ENCODE measurements at regions not wholly inside any gene's neighbourhood (a gene's known extent, or its start where the extent isn't known, plus 50 kb on each side); places are given as distances from the start of the nearest gene placed in this dataset.

GRCh38 chr5:98614341-98614740 lies 159.1 kb upstream of the RGMB start:
- Histone ChIP-seq H3K23ac (ENCODE audit: insufficient read length) (no peak overlapping the region), H3K36me3 (ENCODE audit: control insufficient read depth in 2 of 4, insufficient read depth in 4 of 4, low read length in 3 of 4) (no peaks in the 10 kb centered on the region), H3K18ac (ENCODE audit: extremely low read depth, low read length) (0 out of 2 replicates have a peak overlapping the region, but pooled peaks have one; percentile 34), H2AK5ac (ENCODE audit: low read depth, low read length) (no peak overlapping the region), H3K4me2 (ENCODE audit: insufficient read depth in 1 of 2, low read depth in 2 of 2, low read length in 2 of 2) (no peak overlapping the region), H3K79me2 (ENCODE audit: control insufficient read depth in 1 of 2, insufficient read depth in 2 of 2, low read length in 2 of 2) (no peaks in the 10 kb centered on the region), H2AFZ (ENCODE audit: low read length) (no peak overlapping the region), H3K9me3 (ENCODE audit: insufficient read depth in 2 of 2, low read depth in 1 of 2, low read length in 1 of 2) (no peaks in the 10 kb centered on the region), H3K14ac (ENCODE audit: insufficient read length) (no peak overlapping the region), H3K56ac (replicated peaks; ENCODE audit: insufficient read length, low read depth, low read length) (no peak overlapping the region), H2BK120ac (replicated peaks; ENCODE audit: low read depth, low read length) (peak overlapping the region; percentile 64), H3K27ac (ENCODE audit: low read depth, low read length) (no peak overlapping the region), H3K9ac (replicated peaks in 1 of 4; ENCODE audit: extremely low read depth in 1 of 4, low read depth in 3 of 4, low read length in 3 of 4) (no peak overlapping the region), H3K4me1 (replicated peaks in 1 of 4; ENCODE audit: control insufficient read depth in 3 of 4, insufficient read depth in 4 of 4, low read length in 3 of 4) (no peaks in the 10 kb centered on the region), H2BK5ac (ENCODE audit: low read depth, low read length) (no peak overlapping the region), H4K8ac (ENCODE audit: extremely low read depth, insufficient read depth, low read length) (no peak overlapping the region), H3K4me3 (ENCODE audit: extremely low read depth in 1 of 4, insufficient read depth in 2 of 4, low read depth in 3 of 4, low read length in 4 of 4) (no peak overlapping the region), H2BK12ac (ENCODE audit: low read depth, low read length) (no peak overlapping the region), H2BK20ac (ENCODE audit: low read length) (no peak overlapping the region), H3K79me1 (ENCODE audit: low read depth, low read length) (no peaks in the 10 kb centered on the region), H3K23me2 (ENCODE audit: low read depth, low read length) (no peaks in the 10 kb centered on the region), H3K27me3 (replicated peaks in 1 of 4; ENCODE audit: control insufficient read depth in 3 of 4, extremely low read depth in 1 of 4, insufficient read depth in 3 of 4, low read length in 3 of 4) (no peaks in the 10 kb centered on the region), H3K4ac (replicated peaks; ENCODE audit: insufficient read length, low read depth, low read length) (no peak overlapping the region), H4K91ac (replicated peaks; ENCODE audit: insufficient read length, low read length) (no peak overlapping the region), H2BK15ac (ENCODE audit: low read length) (no peak overlapping the region), H4K20me1 (replicated peaks in 1 of 2; ENCODE audit: control insufficient read depth in 1 of 2, insufficient read depth in 2 of 2, low read length in 2 of 2) (no peaks in the 10 kb centered on the region), H4K5ac (ENCODE audit: insufficient read length, low read depth, low read length) (no peak overlapping the region)
- FAIRE-seq (no peak), DNase-seq (ENCODE audit: low read depth in 1 of 2, low spot score in 2 of 2) (no peak)
- 82% methylated on average over 1 of the region's 1 CpG; no CpG with 5 or more reads in 1 of the 2 experiments for WGBS, 2 experiments (ENCODE audit: extremely low coverage in 1 of 2, insufficient coverage in 1 of 2, insufficient read length in 1 of 2, insufficient replicate concordance in 2 of 2, low coverage in 1 of 2, low lambda C conversion rate in 2 of 2, missing lambda C conversion rate in 1 of 2)
- no peak for TF ChIP-seq CBX8 (IDR thresholded peaks at IDR 0.05; ENCODE audit: borderline replicate concordance, low read depth, low read length)
- TF ChIP-seq RAD21 (IDR thresholded peaks at IDR 0.05 in 1 of 2, conservative IDR thresholded peaks at IDR 0.05 in 1 of 2; ENCODE audit: low read depth in 2 of 2, low read length in 2 of 2) = no peak
- no peak for TF ChIP-seq CBX5 (IDR thresholded peaks at IDR 0.05; ENCODE audit: low read depth, low read length)
- TF ChIP-seq POLR2AphosphoS5 (IDR thresholded peaks at IDR 0.05; ENCODE audit: low read depth, low read length) = no peak
- no peak for TF ChIP-seq ASH2L (IDR thresholded peaks at IDR 0.05; ENCODE audit: low read length)
- TF ChIP-seq NANOG (IDR thresholded peaks at IDR 0.05; ENCODE audit: insufficient read depth, low read depth, low read length, poor library complexity, severe bottlenecking) = no peak
- TF ChIP-seq RXRA (IDR thresholded peaks at IDR 0.05; ENCODE audit: insufficient read depth, low read depth, low read length) = no peak
- no peak for TF ChIP-seq RNF2 (IDR thresholded peaks at IDR 0.05; ENCODE audit: borderline replicate concordance, low read depth, low read length, missing control alignments, poor library complexity, severe bottlenecking)
- no peak for TF ChIP-seq POU5F1 (IDR thresholded peaks at IDR 0.05; ENCODE audit: low read depth, low read length)
- no peak for TF ChIP-seq JUND (IDR thresholded peaks at IDR 0.05; ENCODE audit: low read length)
- no peak for TF ChIP-seq CREB1 (IDR thresholded peaks at IDR 0.05)
- TF ChIP-seq POLR2A (IDR thresholded peaks at IDR 0.05; ENCODE audit: control extremely low read depth in 1 of 2, low read depth in 2 of 2, low read length in 2 of 2) = no peak
- TF ChIP-seq BCL11A (IDR thresholded peaks at IDR 0.05; ENCODE audit: low read depth in 2 of 2, low read length in 2 of 2) = no peak
- TF ChIP-seq SUZ12 (IDR thresholded peaks at IDR 0.05; ENCODE audit: low read length) = no peak
- POLR2A ChIA-PET (ENCODE audit: partially characterized antibody) = no interaction called here
- CTCF ChIA-PET (ENCODE audit: partially characterized antibody) = no interaction called here

Measured in H1 (cell line).